Keratinocyte (primary cell): ENCODE measurements at regions not wholly inside any gene's neighbourhood (a gene's known extent, or its start where the extent isn't known, plus 50 kb on each side); places are given as distances from the start of the nearest gene placed in this dataset.

Experiments used
- DNase-seq: peaks from one replicate; pipeline ENCODE4 v3.0.0-alpha.2; 2011; ENCODE audit warnings: low read depth, missing footprints, low spot score
- FAIRE-seq: peaks from 2 replicates; lab custom pipeline; 2011; peaks lifted over from hg19 to GRCh38; lab: Jason Lieb, UNC
- H2AFZ ChIP-seq: 2 replicates; pipeline ENCODE4 v1.6.0; 2012; ENCODE audit warnings: low read length, control low read depth, inconsistent platforms; ENCODE audit not compliant: control insufficient read depth
- H3K27ac ChIP-seq: 2 replicates; pipeline ENCODE4 v1.5.1; 2011; ENCODE audit warnings: low read length; ENCODE audit not compliant: control insufficient read depth, insufficient read depth
- H3K27me3 ChIP-seq: 3 replicates; pipeline ENCODE4 v1.6.0; 2011; ENCODE audit warnings: low read length; ENCODE audit not compliant: control insufficient read depth, insufficient read depth; ENCODE audit errors: extremely low read depth
- H3K36me3 ChIP-seq, 2 experiments: 2 replicates in 1 of 2; 3 replicates in 1 of 2; pipeline ENCODE4 v1.5.1; 2011; ENCODE audit warnings: low read length in 2 of 2, mild to moderate bottlenecking in 1 of 2; ENCODE audit not compliant: control insufficient read depth in 2 of 2, insufficient read depth in 2 of 2; ENCODE audit errors: extremely low read depth in 1 of 2
- H3K4me1 ChIP-seq: 3 replicates; pipeline ENCODE4 v1.5.1; 2011; ENCODE audit warnings: low read length; ENCODE audit not compliant: control insufficient read depth, insufficient read depth; ENCODE audit errors: extremely low read depth
- H3K4me2 ChIP-seq: 3 replicates; pipeline ENCODE4 v1.6.0; 2011; ENCODE audit warnings: low read depth, low read length; ENCODE audit not compliant: control insufficient read depth, insufficient read depth; ENCODE audit errors: extremely low read depth
- H3K4me3 ChIP-seq, 3 experiments: fragments of 200-600 bp in 1 of 3; sonication (generic) in 1 of 3; 2 replicates in 2 of 3; 3 replicates in 1 of 3; pipeline ENCODE4 v1.5.1; 2011 to 2016; ENCODE audit warnings: low read length in 3 of 3, mild to moderate bottlenecking in 3 of 3, control low read depth in 2 of 3, inconsistent platforms in 1 of 3, low read depth in 1 of 3, mixed read lengths in 1 of 3, mixed run types in 1 of 3, moderate library complexity in 1 of 3; ENCODE audit not compliant: control insufficient read depth in 2 of 3, insufficient read depth in 2 of 3; ENCODE audit errors: extremely low read depth in 1 of 3
- H3K79me2 ChIP-seq: 2 replicates; pipeline ENCODE4 v1.6.0; 2012; ENCODE audit warnings: low read length; ENCODE audit not compliant: control insufficient read depth, insufficient read depth
- H3K9ac ChIP-seq: 3 replicates; pipeline ENCODE4 v1.6.0; 2011; ENCODE audit warnings: low read length; ENCODE audit not compliant: control insufficient read depth, insufficient read depth; ENCODE audit errors: extremely low read depth
- H3K9me1 ChIP-seq: 3 replicates; pipeline ENCODE4 v1.6.0; 2011; ENCODE audit warnings: low read length; ENCODE audit not compliant: control insufficient read depth, insufficient read depth; ENCODE audit errors: extremely low read depth
- H3K9me3 ChIP-seq: 2 replicates; pipeline ENCODE4 v1.5.1; 2012; ENCODE audit warnings: low read depth, low read length; ENCODE audit not compliant: control insufficient read depth
- H4K20me1 ChIP-seq: 3 replicates; pipeline ENCODE4 v1.6.0; 2011; ENCODE audit warnings: low read length; ENCODE audit not compliant: control insufficient read depth, insufficient read depth; ENCODE audit errors: extremely low read depth
- EZH2 ChIP-seq: IDR thresholded peaks from one replicate; pipeline ENCODE4 v1.6.1; 2012; ENCODE audit warnings: inconsistent platforms, mild to moderate bottlenecking, low read length, moderate library complexity
- dilution Hi-C: fragments of 300-500 bp; cut with MboI; formaldehyde crosslinking; loops from one replicate; pipeline ENCODE4 v1.7.0; 2020; ENCODE audit warnings: low sequenced_read_pairs; ENCODE audit not compliant: extremely low pct_ligation_motif_present
- TF ChIP-seq, protein P1 (sequence below), 3 experiments: IDR thresholded peaks in 1 of 3; conservative IDR thresholded peaks in 1 of 3; optimal IDR thresholded peaks in 1 of 3; 2 replicates in 2 of 3; 3 replicates in 1 of 3; pipeline versions ENCODE3 to v1.5.1; 2011; ENCODE audit warnings: low read length in 3 of 3, mild to moderate bottlenecking in 3 of 3, moderate library complexity in 2 of 3, control low read depth in 1 of 3, inconsistent platforms in 1 of 3; ENCODE audit not compliant: insufficient read depth in 2 of 3; ENCODE audit errors: extremely low read depth in 1 of 3

DNA sequence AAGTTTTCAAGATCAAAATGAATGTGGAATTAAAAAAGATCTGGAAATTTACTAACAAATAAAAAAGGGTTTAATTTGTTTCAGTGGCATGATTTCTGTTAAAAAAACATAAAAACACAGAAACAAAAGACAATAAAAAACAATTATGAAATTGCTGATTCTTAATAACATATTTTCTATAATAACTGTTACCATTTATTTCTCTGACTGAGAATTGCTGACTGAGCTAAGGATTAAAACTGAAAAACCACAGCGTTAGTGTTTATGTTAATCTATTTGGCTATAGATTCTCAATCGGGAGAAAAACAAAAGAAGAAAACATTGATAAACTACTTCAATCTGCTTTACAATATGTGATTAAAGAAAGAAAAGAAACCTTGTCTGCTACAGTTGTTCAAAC, 678.6 kb upstream of the ZEB2 start:
- no peaks in the 10 kb centered on the region for H3K27me3 ChIP-seq
- FAIRE-seq (no peak), DNase-seq (no peak)
- H3K79me2 ChIP-seq = no peaks in the 10 kb centered on the region
- TF ChIP-seq, protein P1, sequence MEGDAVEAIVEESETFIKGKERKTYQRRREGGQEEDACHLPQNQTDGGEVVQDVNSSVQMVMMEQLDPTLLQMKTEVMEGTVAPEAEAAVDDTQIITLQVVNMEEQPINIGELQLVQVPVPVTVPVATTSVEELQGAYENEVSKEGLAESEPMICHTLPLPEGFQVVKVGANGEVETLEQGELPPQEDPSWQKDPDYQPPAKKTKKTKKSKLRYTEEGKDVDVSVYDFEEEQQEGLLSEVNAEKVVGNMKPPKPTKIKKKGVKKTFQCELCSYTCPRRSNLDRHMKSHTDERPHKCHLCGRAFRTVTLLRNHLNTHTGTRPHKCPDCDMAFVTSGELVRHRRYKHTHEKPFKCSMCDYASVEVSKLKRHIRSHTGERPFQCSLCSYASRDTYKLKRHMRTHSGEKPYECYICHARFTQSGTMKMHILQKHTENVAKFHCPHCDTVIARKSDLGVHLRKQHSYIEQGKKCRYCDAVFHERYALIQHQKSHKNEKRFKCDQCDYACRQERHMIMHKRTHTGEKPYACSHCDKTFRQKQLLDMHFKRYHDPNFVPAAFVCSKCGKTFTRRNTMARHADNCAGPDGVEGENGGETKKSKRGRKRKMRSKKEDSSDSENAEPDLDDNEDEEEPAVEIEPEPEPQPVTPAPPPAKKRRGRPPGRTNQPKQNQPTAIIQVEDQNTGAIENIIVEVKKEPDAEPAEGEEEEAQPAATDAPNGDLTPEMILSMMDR (optimal IDR thresholded peaks at IDR 0.05 in 1 of 3, IDR thresholded peaks at IDR 0.05 in 1 of 3, conservative IDR thresholded peaks at IDR 0.05 in 1 of 3; ENCODE audit: extremely low read depth in 1 of 3, insufficient read depth in 2 of 3, low read length in 3 of 3) = no peak
- TF ChIP-seq EZH2 = no peak
- H3K4me3 ChIP-seq = no peak overlapping the region
- dilution Hi-C loops = no loop called here
- H3K9me3 ChIP-seq = no peaks in the 10 kb centered on the region
- H3K27ac ChIP-seq = no peak overlapping the region
- no peaks in the 10 kb centered on the region for H3K4me1 ChIP-seq
- H3K9ac ChIP-seq = no peak overlapping the region
- no peak overlapping the region for H3K4me2 ChIP-seq
- no peak overlapping the region for H2AFZ ChIP-seq
- H3K9me1 ChIP-seq = no peaks in the 10 kb centered on the region
- no peaks in the 10 kb centered on the region for H4K20me1 ChIP-seq
- H3K36me3 ChIP-seq = no peaks in the 10 kb centered on the region

DNA sequence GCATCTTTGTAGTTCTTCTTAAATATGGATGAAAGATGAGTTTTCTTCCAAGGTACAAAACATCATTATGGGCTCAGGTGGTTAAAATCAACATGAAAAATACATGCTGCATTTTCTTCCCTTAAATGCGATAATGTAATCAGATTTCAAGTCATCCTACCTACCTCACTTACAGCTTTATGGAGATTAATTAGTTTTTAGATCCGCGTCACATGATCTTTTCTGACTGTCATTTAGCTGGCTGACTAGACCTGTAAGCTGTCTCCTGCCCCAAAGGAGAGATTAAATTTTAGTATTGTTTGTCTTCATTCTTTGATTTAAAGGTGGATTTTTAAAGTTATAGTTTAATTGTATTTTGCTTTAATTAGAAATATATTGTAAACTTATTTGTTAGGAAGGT, 678.0 kb upstream of the ZEB2 start:
- dilution Hi-C loops = no loop called here
- H2AFZ ChIP-seq = no peak overlapping the region
- H3K4me3 ChIP-seq = no peak overlapping the region
- DNase-seq (no peak), FAIRE-seq (no peak)
- no peaks in the 10 kb centered on the region for H3K27me3 ChIP-seq
- no peak overlapping the region for H3K4me2 ChIP-seq
- H3K9ac ChIP-seq = no peak overlapping the region
- H4K20me1 ChIP-seq = no peaks in the 10 kb centered on the region
- H3K79me2 ChIP-seq = no peaks in the 10 kb centered on the region
- H3K9me3 ChIP-seq = no peaks in the 10 kb centered on the region
- H3K27ac ChIP-seq = no peak overlapping the region
- H3K36me3 ChIP-seq = no peaks in the 10 kb centered on the region
- no peaks in the 10 kb centered on the region for H3K4me1 ChIP-seq
- no peaks in the 10 kb centered on the region for H3K9me1 ChIP-seq
- TF ChIP-seq, protein P1 (optimal IDR thresholded peaks at IDR 0.05 in 1 of 3, IDR thresholded peaks at IDR 0.05 in 1 of 3, conservative IDR thresholded peaks at IDR 0.05 in 1 of 3; ENCODE audit: extremely low read depth in 1 of 3, insufficient read depth in 2 of 3, low read length in 3 of 3) = no peak
- no peak for TF ChIP-seq EZH2
